Transverse colon (tissue), 4 donors: ENCODE measurements at regions not wholly inside any gene's neighbourhood (a gene's known extent, or its start where the extent isn't known, plus 50 kb on each side); places are given as distances from the start of the nearest gene placed in this dataset.

ENCODE experiments used
- EP300 ChIP-seq: sonication (generic); formaldehyde crosslinking; IDR thresholded peaks from one replicate; pipeline ENCODE4 v1.6.1; 2017; ENCODE audit warnings: antibody characterized with exemption, low read depth
- POLR2A ChIP-seq: fragments of 450-650 bp; IDR thresholded peaks from one replicate; pipeline ENCODE4 v1.6.1; 2016; ENCODE audit warnings: antibody characterized with exemption, mild to moderate bottlenecking, moderate library complexity
- POLR2AphosphoS5 ChIP-seq, 3 donors: sonication (generic); formaldehyde crosslinking; IDR thresholded peaks; one replicate each; pipeline ENCODE4 v1.6.1; 2016; ENCODE audit warnings: antibody characterized with exemption in 3 of 3
- TF ChIP-seq, protein P1 (sequence below), 5 experiments: fragments of 200-600 bp in 3 of 5; fragments of 450-650 bp in 2 of 5; sonication (generic) in 3 of 5; IDR thresholded peaks; 1 replicate in 2 of 5; 2 replicates in 3 of 5; pipeline ENCODE4 v1.5.1; 2016 to 2017; ENCODE audit warnings: antibody characterized with exemption in 5 of 5, inconsistent platforms in 3 of 5, mild to moderate bottlenecking in 2 of 5, moderate library complexity in 1 of 5

DNA sequence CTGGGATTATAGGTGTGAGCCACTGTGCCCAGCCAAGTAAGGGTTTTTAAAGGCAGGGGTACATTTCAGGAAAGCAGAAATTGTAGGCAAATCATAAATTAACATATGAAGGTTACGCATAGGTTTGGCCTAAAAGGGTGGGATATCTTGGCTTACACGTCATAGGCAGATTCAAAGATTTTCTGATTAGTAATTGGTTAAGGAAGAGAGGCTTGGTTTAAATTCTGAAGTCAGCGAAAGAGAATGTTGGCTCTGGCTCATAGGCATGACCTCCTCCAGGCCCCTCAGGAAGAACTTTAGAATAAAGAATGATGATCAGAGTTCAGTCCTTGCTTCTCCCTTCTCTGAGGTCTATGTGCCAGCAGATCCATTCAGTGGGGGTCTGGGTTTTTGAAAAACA lies 124.8 kb upstream of the RBBP6 start:
- TF ChIP-seq, protein P1, sequence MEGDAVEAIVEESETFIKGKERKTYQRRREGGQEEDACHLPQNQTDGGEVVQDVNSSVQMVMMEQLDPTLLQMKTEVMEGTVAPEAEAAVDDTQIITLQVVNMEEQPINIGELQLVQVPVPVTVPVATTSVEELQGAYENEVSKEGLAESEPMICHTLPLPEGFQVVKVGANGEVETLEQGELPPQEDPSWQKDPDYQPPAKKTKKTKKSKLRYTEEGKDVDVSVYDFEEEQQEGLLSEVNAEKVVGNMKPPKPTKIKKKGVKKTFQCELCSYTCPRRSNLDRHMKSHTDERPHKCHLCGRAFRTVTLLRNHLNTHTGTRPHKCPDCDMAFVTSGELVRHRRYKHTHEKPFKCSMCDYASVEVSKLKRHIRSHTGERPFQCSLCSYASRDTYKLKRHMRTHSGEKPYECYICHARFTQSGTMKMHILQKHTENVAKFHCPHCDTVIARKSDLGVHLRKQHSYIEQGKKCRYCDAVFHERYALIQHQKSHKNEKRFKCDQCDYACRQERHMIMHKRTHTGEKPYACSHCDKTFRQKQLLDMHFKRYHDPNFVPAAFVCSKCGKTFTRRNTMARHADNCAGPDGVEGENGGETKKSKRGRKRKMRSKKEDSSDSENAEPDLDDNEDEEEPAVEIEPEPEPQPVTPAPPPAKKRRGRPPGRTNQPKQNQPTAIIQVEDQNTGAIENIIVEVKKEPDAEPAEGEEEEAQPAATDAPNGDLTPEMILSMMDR (IDR thresholded peaks at IDR 0.05): no peak
- TF ChIP-seq POLR2A: no peak
- no peak for TF ChIP-seq POLR2AphosphoS5 (IDR thresholded peaks at IDR 0.05)
- TF ChIP-seq EP300: no peak
